ENCODE measurements at regions not wholly inside any gene's neighbourhood (a gene's known extent, or its start where the extent isn't known, plus 50 kb on each side); places are given as distances from the start of the nearest gene placed in this dataset.

DNA sequence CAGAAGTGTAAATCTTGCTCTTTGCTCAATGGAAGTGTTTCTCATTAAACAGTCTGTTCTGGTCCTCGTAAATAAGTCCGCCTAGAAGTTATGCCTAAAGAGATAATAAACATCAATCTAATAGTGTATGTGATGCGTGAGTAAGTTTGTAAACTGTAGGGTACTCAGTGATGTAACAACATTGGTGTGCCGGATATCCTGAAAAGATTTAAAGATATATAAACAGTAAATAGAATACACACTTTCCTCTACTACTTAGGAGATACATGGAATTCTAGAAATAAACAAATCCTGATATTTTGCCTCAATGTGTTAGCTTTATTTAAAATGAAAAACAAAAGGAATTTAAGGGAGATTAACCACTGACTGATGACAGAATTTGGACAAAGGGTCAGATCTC is 123.5 kb downstream of the AHR start:
- POLR2A ChIA-PET (ENCODE audit: unreplicated experiment): no interaction called here
- H2AFZ ChIP-seq: no peak overlapping the region
- H3K27me3 ChIP-seq (ENCODE audit: insufficient read depth, low read depth): no peaks in the 10 kb centered on the region
- no peaks in the 10 kb centered on the region for H4K20me1 ChIP-seq (ENCODE audit: insufficient read depth)
- intact Hi-C loops (cut with micrococcal nuclease; ENCODE audit: unreplicated experiment): no loop called here
- H3K4me2 ChIP-seq: no peak overlapping the region
- H3K9me2 ChIP-seq (ENCODE audit: insufficient read depth): no peaks in the 10 kb centered on the region
- no peak overlapping the region for H3K27ac ChIP-seq
- no peak for DNase-seq
- no peaks in the 10 kb centered on the region for H3K36me3 ChIP-seq (ENCODE audit: low read depth)
- no peak overlapping the region for H3K4me3 ChIP-seq
- TF ChIP-seq EZH2 (IDR thresholded peaks at IDR 0.05; ENCODE audit: low read depth) (no peak), CTCF (conservative IDR thresholded peaks at IDR 0.05) (no peak)
- no peaks in the 10 kb centered on the region for H3F3A ChIP-seq (ENCODE audit: insufficient read depth, low read depth)
- H3K4me1 ChIP-seq (replicated peaks; ENCODE audit: insufficient read depth): no peaks in the 10 kb centered on the region
- peaks cover 8% of the 10 kb centered on the region for H3K9me3 ChIP-seq (ENCODE audit: insufficient read depth, low read depth)
- CTCF ChIA-PET: no interaction called here
- no TSS peak for BruUV-seq (replicated peaks)
- H3K79me2 ChIP-seq (ENCODE audit: low read depth): no peaks in the 10 kb centered on the region

DNA sequence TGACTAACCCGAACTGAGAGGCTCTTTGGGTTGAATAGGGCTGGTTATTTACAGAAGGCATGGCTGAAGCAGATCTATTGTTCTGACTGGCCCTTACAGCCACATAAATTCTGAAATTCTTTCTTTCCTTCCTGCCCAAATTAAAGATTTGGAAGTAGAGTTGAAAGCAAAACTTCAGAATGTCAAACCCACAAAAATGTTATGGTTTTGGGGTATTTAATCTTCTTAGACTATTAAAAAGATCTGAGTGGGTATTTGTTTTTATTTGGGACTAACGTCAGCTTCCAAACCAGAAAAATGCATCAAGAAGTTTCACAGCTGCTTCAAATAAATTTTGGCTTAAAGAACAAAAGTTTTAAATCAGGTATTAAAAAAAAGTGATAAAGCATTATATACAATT is 124.5 kb downstream of the AHR start:
- Histone ChIP-seq H3K4me1 (replicated peaks; ENCODE audit: insufficient read depth) (no peaks in the 10 kb centered on the region), H3K4me2 (no peak overlapping the region), H3K36me3 (ENCODE audit: low read depth) (no peaks in the 10 kb centered on the region), H2AFZ (no peak overlapping the region), H3K79me2 (ENCODE audit: low read depth) (no peaks in the 10 kb centered on the region), H4K20me1 (ENCODE audit: insufficient read depth) (no peaks in the 10 kb centered on the region), H3K27ac (no peak overlapping the region), H3K9me2 (ENCODE audit: insufficient read depth) (no peaks in the 10 kb centered on the region), H3K9me3 (ENCODE audit: insufficient read depth, low read depth) (peaks cover 16% of the 10 kb centered on the region), H3K27me3 (ENCODE audit: insufficient read depth, low read depth) (no peaks in the 10 kb centered on the region), H3F3A (ENCODE audit: insufficient read depth, low read depth) (no peaks in the 10 kb centered on the region), H3K4me3 (no peak overlapping the region)
- no peak for DNase-seq
- TF ChIP-seq CTCF (conservative IDR thresholded peaks at IDR 0.05) (no peak), EZH2 (IDR thresholded peaks at IDR 0.05; ENCODE audit: low read depth) (no peak)
- intact Hi-C loops (cut with micrococcal nuclease; ENCODE audit: unreplicated experiment): no loop called here
- ChIA-PET CTCF (no interaction called here), POLR2A (ENCODE audit: unreplicated experiment) (no interaction called here)
- no TSS peak for BruUV-seq (replicated peaks)

DNA sequence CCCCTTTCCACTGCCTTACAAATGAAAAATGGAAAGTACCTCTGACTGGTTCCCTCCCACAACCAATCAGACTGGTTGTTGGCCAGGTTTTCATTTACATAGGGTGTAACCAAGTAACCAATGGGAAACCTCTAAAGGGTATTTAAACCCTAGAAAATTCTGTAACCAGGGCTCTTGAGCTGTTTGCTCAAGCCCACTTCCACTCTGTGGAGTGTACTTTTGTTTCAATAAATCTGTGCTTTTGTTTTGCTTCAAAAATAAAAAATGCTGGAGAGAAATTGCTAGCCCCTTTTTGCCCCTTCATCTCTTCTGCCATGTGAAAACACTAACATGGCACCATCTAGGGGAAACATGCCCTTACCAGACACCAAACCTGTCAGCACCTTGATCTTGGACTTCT is 129.5 kb downstream of the AHR start:
- no peak overlapping the region for H3K4me3 ChIP-seq
- no TSS peak for BruUV-seq (replicated peaks)
- H3K36me3 ChIP-seq (ENCODE audit: low read depth): no peaks in the 10 kb centered on the region
- H3K4me1 ChIP-seq (replicated peaks; ENCODE audit: insufficient read depth): no peaks in the 10 kb centered on the region
- no peak overlapping the region for H3K4me2 ChIP-seq
- POLR2A ChIA-PET (ENCODE audit: unreplicated experiment): interaction anchor here (0.6 to 0.7 kb wide), 2 partner anchors 97 to 807 kb away, joined by 3 to 5 read pairs; no protein-coding TSS in a partner anchor
- no peak overlapping the region for H3K27ac ChIP-seq
- CTCF ChIA-PET: no interaction called here
- peaks cover 32% of the 10 kb centered on the region for H3K9me3 ChIP-seq (ENCODE audit: insufficient read depth, low read depth)
- intact Hi-C loops (cut with micrococcal nuclease; ENCODE audit: unreplicated experiment): no loop called here
- no peaks in the 10 kb centered on the region for H3F3A ChIP-seq (ENCODE audit: insufficient read depth, low read depth)
- no peak overlapping the region for H2AFZ ChIP-seq
- H4K20me1 ChIP-seq (ENCODE audit: insufficient read depth): no peaks in the 10 kb centered on the region
- peaks cover 4% of the 10 kb centered on the region; the same call in 1 of the 2 replicates for H3K9me2 ChIP-seq (ENCODE audit: insufficient read depth)
- H3K79me2 ChIP-seq (ENCODE audit: low read depth): no peaks in the 10 kb centered on the region
- TF ChIP-seq CTCF (conservative IDR thresholded peaks at IDR 0.05): no peak
- TF ChIP-seq EZH2 (IDR thresholded peaks at IDR 0.05; ENCODE audit: low read depth): no peak
- no peaks in the 10 kb centered on the region for H3K27me3 ChIP-seq (ENCODE audit: insufficient read depth, low read depth)
- DNase-seq: no peak

All from PC-9 (cell line).